ENCODE measurements at regions not wholly inside any gene's neighbourhood (a gene's known extent, or its start where the extent isn't known, plus 50 kb on each side); places are given as distances from the start of the nearest gene placed in this dataset.

DNA sequence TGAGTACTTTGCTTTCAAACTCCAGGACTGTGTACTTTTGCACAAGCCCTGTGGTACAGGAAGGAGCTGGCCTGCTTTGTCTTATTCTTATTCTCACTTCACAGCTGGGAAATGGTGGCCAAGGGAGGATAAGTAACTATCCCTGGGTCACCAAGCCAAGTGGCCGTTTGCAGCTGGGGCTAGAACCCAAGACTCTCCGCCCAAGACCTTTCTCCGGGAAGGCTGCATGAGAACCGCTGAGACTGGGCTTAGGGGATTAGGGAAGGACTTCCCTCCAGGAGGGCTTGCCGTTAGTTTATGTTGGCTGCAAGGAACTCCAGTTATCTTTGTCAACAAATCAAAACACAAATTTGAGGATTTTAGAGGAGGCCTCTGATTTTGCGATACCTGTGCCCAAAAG, 109.5 kb upstream of the ADRA1D start:
- TF ChIP-seq, protein P1, sequence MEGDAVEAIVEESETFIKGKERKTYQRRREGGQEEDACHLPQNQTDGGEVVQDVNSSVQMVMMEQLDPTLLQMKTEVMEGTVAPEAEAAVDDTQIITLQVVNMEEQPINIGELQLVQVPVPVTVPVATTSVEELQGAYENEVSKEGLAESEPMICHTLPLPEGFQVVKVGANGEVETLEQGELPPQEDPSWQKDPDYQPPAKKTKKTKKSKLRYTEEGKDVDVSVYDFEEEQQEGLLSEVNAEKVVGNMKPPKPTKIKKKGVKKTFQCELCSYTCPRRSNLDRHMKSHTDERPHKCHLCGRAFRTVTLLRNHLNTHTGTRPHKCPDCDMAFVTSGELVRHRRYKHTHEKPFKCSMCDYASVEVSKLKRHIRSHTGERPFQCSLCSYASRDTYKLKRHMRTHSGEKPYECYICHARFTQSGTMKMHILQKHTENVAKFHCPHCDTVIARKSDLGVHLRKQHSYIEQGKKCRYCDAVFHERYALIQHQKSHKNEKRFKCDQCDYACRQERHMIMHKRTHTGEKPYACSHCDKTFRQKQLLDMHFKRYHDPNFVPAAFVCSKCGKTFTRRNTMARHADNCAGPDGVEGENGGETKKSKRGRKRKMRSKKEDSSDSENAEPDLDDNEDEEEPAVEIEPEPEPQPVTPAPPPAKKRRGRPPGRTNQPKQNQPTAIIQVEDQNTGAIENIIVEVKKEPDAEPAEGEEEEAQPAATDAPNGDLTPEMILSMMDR (IDR thresholded peaks at IDR 0.05): no peak
- TF ChIP-seq POLR2A (IDR thresholded peaks at IDR 0.05): no peak
